WERI-Rb-1 (cell line): ENCODE measurements at regions not wholly inside any gene's neighbourhood (a gene's known extent, or its start where the extent isn't known, plus 50 kb on each side); places are given as distances from the start of the nearest gene placed in this dataset.

Experiments
- DNase-seq: peaks from one replicate; pipeline ENCODE4 v3.0.0-alpha.2; 2020
- H3K27ac ChIP-seq: fragments of 250-450 bp; sonication (Bioruptor Pico); 2 replicates; pipeline ENCODE4 v1.5.1; 2020; ENCODE audit warnings: mild to moderate bottlenecking, moderate library complexity
- H3K27me3 ChIP-seq: fragments of 250-450 bp; sonication (Bioruptor Pico); 2 replicates; pipeline ENCODE4 v1.5.1; 2021; ENCODE audit warnings: mild to moderate bottlenecking, low read depth, moderate library complexity; ENCODE audit not compliant: insufficient read depth, severe bottlenecking
- H3K36me3 ChIP-seq: fragments of 250-450 bp; sonication (Bioruptor Pico); 2 replicates; pipeline ENCODE4 v1.5.1; 2020; ENCODE audit warnings: mild to moderate bottlenecking, moderate library complexity
- H3K4me3 ChIP-seq: 2 replicates; pipeline ENCODE4 v1.5.1; 2011; ENCODE audit warnings: low read depth, mild to moderate bottlenecking, control low read depth, low read length
- H3K9me3 ChIP-seq: fragments of 250-450 bp; sonication (Bioruptor Pico); 2 replicates; pipeline ENCODE4 v1.5.1; 2021; ENCODE audit warnings: mild to moderate bottlenecking, moderate library complexity; ENCODE audit not compliant: severe bottlenecking
- TF ChIP-seq, protein P1 (sequence below): IDR thresholded peaks from 2 replicates; pipeline ENCODE4 v1.5.1; 2011; ENCODE audit warnings: low read depth, mild to moderate bottlenecking, control low read depth, inconsistent platforms, low read length

DNA sequence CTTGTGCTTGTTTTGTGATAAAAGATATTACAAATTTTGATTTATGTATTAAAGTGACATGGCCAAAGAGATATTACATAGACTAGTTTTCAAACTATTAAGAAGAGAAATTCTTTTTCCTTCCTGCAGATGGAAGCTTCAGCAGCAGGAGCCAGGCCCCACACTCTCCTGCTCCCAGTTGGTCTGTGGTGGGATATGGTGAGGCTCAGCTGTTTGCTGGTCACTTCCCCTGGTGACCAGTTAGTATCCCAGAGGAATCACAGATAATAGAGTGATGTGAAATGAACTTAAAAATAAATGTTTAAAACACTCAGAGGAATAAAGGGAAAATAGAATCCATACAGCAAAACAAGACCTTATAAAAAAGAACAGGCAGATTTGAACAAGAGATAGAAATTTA lies 154.7 kb downstream of the KTN1 start:
- no peak overlapping the region for H3K27ac ChIP-seq
- TF ChIP-seq, protein P1, sequence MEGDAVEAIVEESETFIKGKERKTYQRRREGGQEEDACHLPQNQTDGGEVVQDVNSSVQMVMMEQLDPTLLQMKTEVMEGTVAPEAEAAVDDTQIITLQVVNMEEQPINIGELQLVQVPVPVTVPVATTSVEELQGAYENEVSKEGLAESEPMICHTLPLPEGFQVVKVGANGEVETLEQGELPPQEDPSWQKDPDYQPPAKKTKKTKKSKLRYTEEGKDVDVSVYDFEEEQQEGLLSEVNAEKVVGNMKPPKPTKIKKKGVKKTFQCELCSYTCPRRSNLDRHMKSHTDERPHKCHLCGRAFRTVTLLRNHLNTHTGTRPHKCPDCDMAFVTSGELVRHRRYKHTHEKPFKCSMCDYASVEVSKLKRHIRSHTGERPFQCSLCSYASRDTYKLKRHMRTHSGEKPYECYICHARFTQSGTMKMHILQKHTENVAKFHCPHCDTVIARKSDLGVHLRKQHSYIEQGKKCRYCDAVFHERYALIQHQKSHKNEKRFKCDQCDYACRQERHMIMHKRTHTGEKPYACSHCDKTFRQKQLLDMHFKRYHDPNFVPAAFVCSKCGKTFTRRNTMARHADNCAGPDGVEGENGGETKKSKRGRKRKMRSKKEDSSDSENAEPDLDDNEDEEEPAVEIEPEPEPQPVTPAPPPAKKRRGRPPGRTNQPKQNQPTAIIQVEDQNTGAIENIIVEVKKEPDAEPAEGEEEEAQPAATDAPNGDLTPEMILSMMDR = no peak
- no peaks in the 10 kb centered on the region for H3K36me3 ChIP-seq
- H3K27me3 ChIP-seq = no peaks in the 10 kb centered on the region
- DNase-seq = no peak
- no peak overlapping the region for H3K4me3 ChIP-seq
- H3K9me3 ChIP-seq = no peaks in the 10 kb centered on the region

GRCh38 chr14:55739967-55740648 lies 160.1 kb downstream of the KTN1 start:
- no peak overlapping the region for H3K27ac ChIP-seq
- no peaks in the 10 kb centered on the region for H3K9me3 ChIP-seq
- no peaks in the 10 kb centered on the region for H3K27me3 ChIP-seq
- no peak for DNase-seq
- H3K4me3 ChIP-seq = no peak overlapping the region
- H3K36me3 ChIP-seq = no peaks in the 10 kb centered on the region
- TF ChIP-seq, protein P1 = no peak

GRCh38 chr14:55740649-55740989 lies 160.6 kb downstream of the KTN1 start:
- DNase-seq = no peak
- Histone ChIP-seq H3K36me3 (no peaks in the 10 kb centered on the region), H3K9me3 (no peaks in the 10 kb centered on the region), H3K4me3 (no peak overlapping the region), H3K27me3 (no peaks in the 10 kb centered on the region), H3K27ac (no peak overlapping the region)
- TF ChIP-seq, protein P1 = no peak

- DNase-seq = no peak
- Histone ChIP-seq H3K27ac (no peak overlapping the region), H3K36me3 (no peaks in the 10 kb centered on the region), H3K4me3 (no peak overlapping the region), H3K9me3 (no peaks in the 10 kb centered on the region), H3K27me3 (no peaks in the 10 kb centered on the region)
- TF ChIP-seq, protein P1 = no peak
Observed at GRCh38 chr14:55741240-55741639, 161.2 kb downstream of the KTN1 start.

DNA sequence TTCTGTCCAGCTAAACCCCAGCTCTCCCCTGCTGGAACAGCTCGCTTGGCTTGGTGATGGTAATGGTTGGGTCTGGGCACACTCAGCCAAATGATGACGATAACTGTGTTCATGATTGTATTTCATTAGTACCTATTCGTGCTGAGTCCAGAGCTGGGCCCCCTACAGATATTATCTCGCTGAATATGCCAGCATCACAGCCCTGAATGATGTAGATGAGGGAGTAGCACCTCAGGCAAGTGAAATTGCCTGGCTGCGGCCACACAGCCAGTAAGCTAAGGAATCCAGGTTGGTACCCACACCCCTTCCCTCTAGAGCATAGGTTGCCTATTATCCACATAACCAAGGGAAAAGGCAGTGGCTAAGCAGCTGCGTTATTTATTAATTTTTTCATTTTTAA lies 163.5 kb downstream of the KTN1 start:
- TF ChIP-seq, protein P1 = no peak
- H3K27ac ChIP-seq = no peak overlapping the region

GRCh38 chr14:55744321-55744720 lies 164.3 kb downstream of the KTN1 start:
- no peak for DNase-seq
- Histone ChIP-seq H3K9me3 (no peaks in the 10 kb centered on the region), H3K27ac (no peak overlapping the region), H3K4me3 (no peak overlapping the region), H3K27me3 (no peaks in the 10 kb centered on the region), H3K36me3 (no peaks in the 10 kb centered on the region)
- TF ChIP-seq, protein P1 = no peak

More for the DNA sequence above, 163.5 kb downstream of the KTN1 start:
- Histone ChIP-seq H3K27me3 (no peaks in the 10 kb centered on the region), H3K4me3 (no peak overlapping the region), H3K36me3 (no peaks in the 10 kb centered on the region), H3K9me3 (no peaks in the 10 kb centered on the region)
- no peak for DNase-seq
